A673 (cell line): ENCODE measurements at regions not wholly inside any gene's neighbourhood (a gene's known extent, or its start where the extent isn't known, plus 50 kb on each side); places are given as distances from the start of the nearest gene placed in this dataset.
"Not testable (repeated sequence)": the region's sequence is repeated elsewhere in the genome, so short reads cannot be mapped to it uniquely, and the experiment has no call there.

Source experiments
- BruUV-seq: library from RNA; stranded (reverse); fragments of 400-500 nt; replicated peaks from 2 replicates; lab custom pipeline; 2021; lab: Mats Ljungman, UMichigan
- CTCF ChIA-PET: fragments of 300-600 bp; sonication (Branson Sonifier 250); formaldehyde crosslinking; loops from one replicate; lab custom pipeline; 2022; ENCODE audit warnings: antibody characterized with exemption; lab: Charles Lee
- POLR2A ChIA-PET: fragments of 300-600 bp; sonication (Branson Sonifier 250); formaldehyde crosslinking; loops from one replicate; lab custom pipeline; 2022; ENCODE audit warnings: antibody characterized with exemption; ENCODE audit not compliant: low non-redundant PET; lab: Charles Lee
- DNase-seq: peaks from one replicate; pipeline ENCODE4 v3.0.0-alpha.2; 2015; ENCODE audit warnings: low spot score
- H3K27ac ChIP-seq: fragments of 200-600 bp; sonication (generic); 2 replicates; pipeline ENCODE4 v1.5.1; 2016; ENCODE audit warnings: mixed run types, low read depth, mild to moderate bottlenecking, mixed read lengths, antibody characterized with exemption, low read length; ENCODE audit not compliant: poor library complexity, severe bottlenecking
- H3K27me3 ChIP-seq: fragments of 200-600 bp; sonication (generic); replicated peaks from 2 replicates; pipeline ENCODE4 v1.6.1; 2017; ENCODE audit warnings: mixed run types, low read depth, mild to moderate bottlenecking, mixed read lengths, antibody characterized with exemption, low read length; ENCODE audit not compliant: insufficient read depth, poor library complexity
- H3K36me3 ChIP-seq: fragments of 200-600 bp; sonication (generic); 2 replicates; pipeline ENCODE4 v1.6.1; 2016; ENCODE audit warnings: mixed run types, mild to moderate bottlenecking, mixed read lengths, antibody characterized with exemption, low read length; ENCODE audit not compliant: insufficient read depth, poor library complexity, severe bottlenecking
- H3K4me1 ChIP-seq: fragments of 200-600 bp; sonication (generic); 2 replicates; pipeline ENCODE4 v1.6.1; 2017; ENCODE audit warnings: mixed run types, mild to moderate bottlenecking, mixed read lengths, antibody characterized with exemption, low read length; ENCODE audit not compliant: insufficient read depth, poor library complexity, severe bottlenecking
- H3K4me3 ChIP-seq: fragments of 200-600 bp; sonication (generic); 2 replicates; pipeline ENCODE4 v1.5.1; 2016; ENCODE audit warnings: low read depth, mixed run types, mild to moderate bottlenecking, mixed read lengths, low read length; ENCODE audit not compliant: poor library complexity, severe bottlenecking
- H3K9me3 ChIP-seq: fragments of 200-600 bp; sonication (generic); 2 replicates; pipeline ENCODE4 v1.6.1; 2016; ENCODE audit warnings: mixed run types, low read depth, mild to moderate bottlenecking, mixed read lengths, antibody characterized with exemption, low read length; ENCODE audit not compliant: poor library complexity, severe bottlenecking
- EZH2 ChIP-seq: fragments of 200-600 bp; sonication (generic); IDR thresholded peaks from 2 replicates; pipeline ENCODE4 v1.6.1; 2017; ENCODE audit warnings: borderline replicate concordance, low read depth, mild to moderate bottlenecking, mixed read lengths, antibody characterized with exemption, low read length; ENCODE audit not compliant: poor library complexity, severe bottlenecking
- intact Hi-C: fragments of 100-400 bp; cut with micrococcal nuclease; formaldehyde crosslinking; loops from one replicate; pipeline ENCODE4 v1.10.0; 2022; ENCODE audit not compliant: unreplicated experiment
- TF ChIP-seq, protein P1 (sequence below): fragments of 300-800, 200-600 bp; sonication (generic); conservative IDR thresholded peaks from 2 replicates; pipeline ENCODE4 v1.5.1; 2017; ENCODE audit warnings: low read depth, mild to moderate bottlenecking, antibody characterized with exemption, low read length, moderate library complexity, mixed read lengths

DNA sequence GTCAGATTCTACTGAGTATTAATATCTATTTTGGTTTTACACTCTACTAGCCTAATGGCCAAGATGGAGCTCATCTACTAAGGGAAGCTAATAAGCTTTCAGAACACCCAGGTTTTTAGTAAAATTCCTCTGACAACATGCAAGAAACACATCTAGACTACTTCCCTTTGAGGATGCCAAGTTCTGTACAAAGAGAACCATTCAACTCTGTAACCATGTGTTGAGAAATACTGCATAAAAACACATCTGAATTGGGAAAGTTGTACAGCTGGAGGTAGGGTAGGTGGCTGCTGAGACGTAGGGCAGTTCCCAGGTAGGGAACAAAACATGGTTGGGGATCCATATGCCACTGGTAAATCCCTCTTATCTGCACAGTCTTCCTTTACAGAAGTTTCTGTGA lies 66.2 kb downstream of the SC5D start:
- H3K4me1 ChIP-seq: no peaks in the 10 kb centered on the region
- CTCF ChIA-PET: no interaction called here
- POLR2A ChIA-PET: no interaction called here
- intact Hi-C loops: no loop called here
- no peaks in the 10 kb centered on the region for H3K36me3 ChIP-seq
- no peak for TF ChIP-seq EZH2
- TF ChIP-seq, protein P1, sequence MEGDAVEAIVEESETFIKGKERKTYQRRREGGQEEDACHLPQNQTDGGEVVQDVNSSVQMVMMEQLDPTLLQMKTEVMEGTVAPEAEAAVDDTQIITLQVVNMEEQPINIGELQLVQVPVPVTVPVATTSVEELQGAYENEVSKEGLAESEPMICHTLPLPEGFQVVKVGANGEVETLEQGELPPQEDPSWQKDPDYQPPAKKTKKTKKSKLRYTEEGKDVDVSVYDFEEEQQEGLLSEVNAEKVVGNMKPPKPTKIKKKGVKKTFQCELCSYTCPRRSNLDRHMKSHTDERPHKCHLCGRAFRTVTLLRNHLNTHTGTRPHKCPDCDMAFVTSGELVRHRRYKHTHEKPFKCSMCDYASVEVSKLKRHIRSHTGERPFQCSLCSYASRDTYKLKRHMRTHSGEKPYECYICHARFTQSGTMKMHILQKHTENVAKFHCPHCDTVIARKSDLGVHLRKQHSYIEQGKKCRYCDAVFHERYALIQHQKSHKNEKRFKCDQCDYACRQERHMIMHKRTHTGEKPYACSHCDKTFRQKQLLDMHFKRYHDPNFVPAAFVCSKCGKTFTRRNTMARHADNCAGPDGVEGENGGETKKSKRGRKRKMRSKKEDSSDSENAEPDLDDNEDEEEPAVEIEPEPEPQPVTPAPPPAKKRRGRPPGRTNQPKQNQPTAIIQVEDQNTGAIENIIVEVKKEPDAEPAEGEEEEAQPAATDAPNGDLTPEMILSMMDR: no peak
- no peaks in the 10 kb centered on the region for H3K9me3 ChIP-seq
- no peak overlapping the region for H3K4me3 ChIP-seq
- BruUV-seq: no TSS peak
- H3K27me3 ChIP-seq: peaks cover 25% of the 10 kb centered on the region
- no peak overlapping the region for H3K27ac ChIP-seq
- DNase-seq: no peak

DNA sequence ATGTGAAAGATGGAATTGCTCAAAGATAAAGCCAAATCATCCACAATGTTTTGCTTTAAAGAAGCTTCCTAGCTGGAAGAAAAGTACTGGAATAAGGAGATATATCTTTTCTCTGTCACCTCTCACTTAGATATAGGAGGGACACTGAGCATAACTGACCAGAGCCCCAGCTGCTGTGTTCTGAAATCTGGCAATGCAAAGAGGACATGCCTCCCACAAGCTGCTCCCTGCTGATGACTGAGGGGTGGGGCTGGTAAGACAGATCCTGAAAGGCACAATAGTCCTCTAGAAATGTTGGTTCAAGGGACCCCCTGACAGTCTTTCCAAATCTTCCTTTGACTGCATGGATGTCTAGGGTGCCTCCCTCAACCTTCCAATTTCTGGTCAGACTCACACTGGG lies 67.0 kb downstream of the SC5D start:
- intact Hi-C loops: no loop called here
- Histone ChIP-seq H3K9me3 (no peaks in the 10 kb centered on the region), H3K36me3 (no peaks in the 10 kb centered on the region), H3K4me1 (no peaks in the 10 kb centered on the region), H3K27me3 (peaks cover 23% of the 10 kb centered on the region), H3K27ac (no peak overlapping the region), H3K4me3 (no peak overlapping the region)
- ChIA-PET POLR2A (no interaction called here), CTCF (no interaction called here)
- DNase-seq: no peak
- BruUV-seq: no TSS peak
- no peak for TF ChIP-seq EZH2
- TF ChIP-seq, protein P1: no peak

DNA sequence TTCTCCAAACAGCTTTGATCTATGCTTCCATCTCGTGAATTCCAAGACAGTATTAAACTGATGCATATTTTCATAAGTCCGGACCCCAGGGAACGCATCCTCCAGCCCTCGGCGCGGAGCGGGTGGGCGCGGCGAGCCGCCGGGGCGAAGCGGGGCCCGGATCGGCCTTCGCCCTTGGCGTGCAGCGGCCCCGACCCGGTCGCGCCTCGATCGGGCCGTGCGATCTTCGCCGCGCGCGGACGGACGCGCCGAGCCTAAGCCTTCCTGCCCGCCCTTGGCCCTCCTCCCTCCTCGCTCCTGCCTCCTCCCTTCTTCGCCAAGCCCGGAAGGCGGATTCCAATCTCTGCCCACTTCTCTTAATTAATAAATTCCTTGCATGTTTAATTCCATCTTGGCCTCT lies 70.4 kb downstream of the SC5D start:
- H3K27me3 ChIP-seq, CTCF ChIA-PET, H3K9me3 ChIP-seq, BruUV-seq, H3K27ac ChIP-seq, H3K36me3 ChIP-seq, DNase-seq, intact Hi-C loops, POLR2A ChIA-PET, H3K4me3 ChIP-seq: not testable (repeated sequence)
- H3K4me1 ChIP-seq: peaks cover 11% of the 10 kb centered on the region

DNA sequence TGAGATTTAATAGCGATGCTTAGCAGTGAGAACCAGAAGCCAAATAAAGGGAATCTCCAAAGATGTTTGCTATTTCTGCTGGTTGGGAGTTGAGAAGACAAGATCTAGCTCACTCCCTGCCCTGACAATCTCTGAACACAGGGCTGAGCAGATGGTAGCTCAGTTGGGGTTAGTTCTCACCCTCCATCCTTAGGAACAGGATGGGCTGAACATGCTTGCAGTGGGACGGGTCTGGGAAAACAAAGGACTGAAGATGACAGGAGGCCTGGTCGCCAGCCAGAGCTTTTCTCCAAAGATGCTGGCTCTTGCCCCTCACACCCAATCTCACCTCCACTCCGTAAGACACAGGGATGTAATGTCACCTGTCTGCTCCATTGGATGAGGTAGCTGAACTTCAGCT lies 72.7 kb downstream of the SC5D start:
- intact Hi-C loops: no loop called here
- no peaks in the 10 kb centered on the region for H3K27me3 ChIP-seq
- no peaks in the 10 kb centered on the region for H3K36me3 ChIP-seq
- ChIA-PET CTCF (no interaction called here), POLR2A (no interaction called here)
- no peaks in the 10 kb centered on the region for H3K9me3 ChIP-seq
- TF ChIP-seq, protein P1: no peak
- no peak for TF ChIP-seq EZH2
- no peak overlapping the region for H3K4me3 ChIP-seq
- no peak for DNase-seq
- H3K4me1 ChIP-seq: peaks cover 11% of the 10 kb centered on the region
- no peak overlapping the region for H3K27ac ChIP-seq
- BruUV-seq: no TSS peak
